SK-N-SH treated with all-trans-retinoic acid at 6 μM for 48 hours (cell line): ENCODE measurements at regions not wholly inside any gene's neighbourhood (a gene's known extent, or its start where the extent isn't known, plus 50 kb on each side); places are given as distances from the start of the nearest gene placed in this dataset.

Experiments used
- ESRRG ChIP-seq: fragments of 250-450 bp; sonication (Bioruptor Pico); IDR thresholded peaks from 2 replicates; pipeline ENCODE4 v1.6.1; 2021; ENCODE audit warnings: mild to moderate bottlenecking
- PATZ1 ChIP-seq: fragments of 250-450 bp; sonication (Bioruptor Pico); IDR thresholded peaks from 2 replicates; pipeline ENCODE4 v1.8.0; 2020; ENCODE audit warnings: mild to moderate bottlenecking, moderate library complexity, borderline replicate concordance
- RARB ChIP-seq: fragments of 250-450 bp; sonication (Bioruptor Pico); IDR thresholded peaks from 2 replicates; pipeline ENCODE4 v1.8.0; 2021; ENCODE audit warnings: mild to moderate bottlenecking, moderate library complexity
- ZFP30 ChIP-seq: fragments of 450-650 bp; formaldehyde crosslinking; IDR thresholded peaks from 2 replicates; pipeline ENCODE4 v1.5.0; 2022; ENCODE audit warnings: mild to moderate bottlenecking, moderate library complexity

GRCh38 chr11:111169367-111169766 is 76.2 kb upstream of the POU2AF2 start:
- TF ChIP-seq PATZ1 (CRISPR knock-in tag), result no peak
- no peak for TF ChIP-seq ESRRG (CRISPR knock-in tag)
- no peak for TF ChIP-seq ZFP30
- no peak for TF ChIP-seq RARB (CRISPR knock-in tag)
